Coronary artery (tissue), 2 donors: ENCODE measurements at regions not wholly inside any gene's neighbourhood (a gene's known extent, or its start where the extent isn't known, plus 50 kb on each side); places are given as distances from the start of the nearest gene placed in this dataset.

Experiments used
- DNase-seq: peaks from one replicate; pipeline ENCODE4 v3.0.0-alpha.2; 2017; ENCODE audit warnings: low spot score
- H3K27ac ChIP-seq, 2 donors: fragments of 200-600 bp; sonication (generic); one replicate each; pipeline ENCODE4 v1.5.1; 2016 to 2019
- H3K4me3 ChIP-seq: fragments of 200-600 bp; sonication (generic); 2 replicates; pipeline ENCODE4 v1.5.1; 2016; ENCODE audit warnings: mild to moderate bottlenecking, moderate library complexity
- CTCF ChIP-seq: fragments of 200-600 bp; sonication (generic); IDR thresholded peaks from one replicate; pipeline ENCODE4 v1.5.1; 2019; ENCODE audit warnings: antibody characterized with exemption

- Histone ChIP-seq H3K4me3 (no peak overlapping the region), H3K27ac (no peak overlapping the region)
- no peak for DNase-seq
- TF ChIP-seq CTCF = no peak
Measured at GRCh38 chr10:8227246-8227645, 172.8 kb downstream of the GATA3 start.

DNA sequence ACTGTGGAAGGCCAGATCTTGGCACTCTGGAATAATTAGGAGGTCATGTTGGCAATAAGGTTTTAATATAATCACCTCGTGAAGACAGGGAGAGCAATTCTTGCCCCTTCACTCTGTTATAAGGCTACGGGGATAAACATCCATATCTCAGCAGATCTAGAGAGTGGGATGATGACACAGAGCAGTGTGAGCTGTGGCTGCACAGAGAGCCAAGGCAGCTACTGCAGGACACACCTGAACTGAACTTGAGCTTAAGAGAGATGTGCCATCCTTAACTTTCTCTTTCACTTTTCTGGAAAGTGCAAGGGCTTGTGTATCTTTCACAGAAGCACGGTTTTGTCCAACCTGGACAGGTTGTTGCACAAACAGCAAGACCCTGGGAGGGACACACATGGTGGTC lies 174.7 kb downstream of the GATA3 start:
- H3K27ac ChIP-seq = no peak overlapping the region
- DNase-seq = no peak
- H3K4me3 ChIP-seq = no peak overlapping the region
- no peak for TF ChIP-seq CTCF

GRCh38 chr10:8230902-8231301 lies 176.4 kb downstream of the GATA3 start:
- TF ChIP-seq CTCF = no peak
- Histone ChIP-seq H3K4me3 (no peak overlapping the region), H3K27ac (no peak overlapping the region)
- DNase-seq = no peak

DNA sequence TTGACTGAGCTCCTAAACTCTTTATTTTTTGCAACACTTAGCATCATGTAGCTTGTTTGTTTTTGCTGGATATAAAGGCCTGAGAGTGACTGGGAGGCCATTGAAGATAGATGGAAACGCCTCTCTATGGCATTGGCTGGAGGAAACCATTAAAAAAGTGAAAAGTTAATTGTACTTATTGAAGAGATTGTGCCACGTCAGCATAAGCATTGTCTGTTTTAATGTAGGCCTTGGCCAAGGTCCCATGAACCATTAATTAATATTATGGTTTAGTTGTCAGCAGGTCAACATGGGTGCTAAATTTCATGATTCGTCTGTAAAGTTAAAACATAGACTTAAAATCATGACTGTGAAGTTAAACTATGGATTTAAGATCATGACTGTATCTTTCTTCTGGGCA lies 178.6 kb downstream of the GATA3 start:
- Histone ChIP-seq H3K27ac (no peak overlapping the region), H3K4me3 (no peak overlapping the region)
- DNase-seq = no peak
- TF ChIP-seq CTCF = no peak

- TF ChIP-seq CTCF = no peak
- Histone ChIP-seq H3K4me3 (no peak overlapping the region), H3K27ac (no peak overlapping the region)
- DNase-seq = no peak
Measured at GRCh38 chr10:8233832-8234259, 179.4 kb downstream of the GATA3 start.

DNA sequence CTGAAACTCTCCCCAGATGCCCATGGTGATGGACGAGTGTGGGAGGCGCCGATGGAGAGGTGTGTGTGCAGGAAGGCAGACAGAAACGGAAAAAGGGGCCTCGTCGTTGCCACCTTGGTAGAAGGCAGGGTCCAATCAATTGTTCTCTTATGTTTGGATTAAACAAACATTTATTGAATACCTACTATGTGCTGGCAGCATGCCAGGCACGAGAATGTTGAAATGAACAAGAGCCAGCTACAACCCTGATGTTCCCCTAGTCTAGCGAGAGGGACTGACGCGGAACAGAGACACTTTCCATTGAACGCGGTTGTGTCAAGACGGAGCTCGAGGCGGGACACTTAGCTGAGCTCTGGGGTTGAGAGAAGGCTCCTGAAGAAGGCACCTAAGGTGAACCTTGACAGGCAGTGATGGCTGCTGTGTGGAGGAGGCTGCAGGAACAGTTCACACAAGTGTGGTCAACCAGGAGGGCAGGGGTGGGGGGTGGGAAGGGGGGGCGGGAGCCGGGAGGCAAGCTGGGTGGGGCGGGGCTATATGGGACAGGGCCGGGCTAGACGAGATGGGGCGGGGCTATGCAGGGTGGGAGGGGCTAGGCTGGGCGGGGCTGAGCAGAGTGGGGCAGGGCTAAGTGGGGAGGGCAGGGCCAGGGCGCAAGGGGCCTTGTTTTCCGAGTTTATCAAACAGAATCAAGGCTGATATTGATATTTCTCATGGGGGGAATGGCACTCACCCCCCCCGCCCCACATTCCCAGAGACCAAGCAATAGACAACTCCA lies 181.0 kb downstream of the GATA3 start:
- Histone ChIP-seq H3K27ac (no peak overlapping the region), H3K4me3 (no peak overlapping the region)
- TF ChIP-seq CTCF = no peak
- DNase-seq = no peak

DNA sequence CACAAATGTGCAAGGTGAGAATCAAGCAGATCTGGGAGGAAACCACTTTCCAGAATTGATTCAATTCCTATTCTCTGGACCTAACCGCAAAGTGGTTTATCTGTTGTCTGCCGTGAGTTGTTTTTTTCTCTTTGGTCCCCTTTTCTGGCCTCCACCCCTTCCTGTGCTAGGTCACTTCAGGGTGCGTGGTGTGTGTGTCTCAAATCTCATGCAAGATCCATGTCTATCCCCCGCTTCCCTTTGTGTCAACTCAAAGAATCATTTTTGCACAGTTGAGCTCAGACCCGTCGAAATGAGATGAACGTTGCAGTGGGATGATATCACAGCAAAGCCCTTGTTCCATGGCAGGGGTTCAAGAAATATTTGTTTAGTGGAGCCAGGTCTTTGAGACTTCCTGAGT lies 184.5 kb downstream of the GATA3 start:
- H3K27ac ChIP-seq = no peak overlapping the region
- no peak for DNase-seq
- no peak overlapping the region for H3K4me3 ChIP-seq
- no peak for TF ChIP-seq CTCF
